ENCODE measurements at regions not wholly inside any gene's neighbourhood (a gene's known extent, or its start where the extent isn't known, plus 50 kb on each side); places are given as distances from the start of the nearest gene placed in this dataset.

DNA sequence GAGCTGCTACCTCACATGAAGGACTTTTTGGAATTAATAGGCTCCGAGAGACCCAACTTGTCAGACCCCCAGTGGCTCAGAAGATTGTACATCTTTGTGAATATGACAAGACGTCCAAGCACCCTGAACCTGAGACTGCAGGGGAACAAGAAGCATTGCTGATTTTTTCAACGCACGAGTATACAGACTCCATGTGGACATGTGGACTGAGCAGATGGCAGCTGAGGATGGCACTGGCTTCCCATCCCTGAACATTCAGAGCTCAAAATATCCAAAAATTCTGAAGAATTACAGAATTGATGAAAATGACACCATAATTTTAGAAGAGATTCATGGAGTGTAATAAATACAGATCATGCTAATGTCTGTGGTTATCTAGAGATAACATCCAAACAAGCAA, 254.1 kb downstream of the MZT1 start:
- no peaks in the 10 kb centered on the region for H3K9me3 ChIP-seq (ENCODE audit: low read length)
- H3K4me2 ChIP-seq (ENCODE audit: low read length) = no peak overlapping the region
- TF ChIP-seq SMC3 (conservative IDR thresholded peaks at IDR 0.05; ENCODE audit: poor library complexity) = no peak
- H3K27ac ChIP-seq (ENCODE audit: low read length) = no peak overlapping the region
- H3K36me3 ChIP-seq (ENCODE audit: insufficient read depth, low read length) = no peaks in the 10 kb centered on the region
- no peaks in the 10 kb centered on the region for H3K27me3 ChIP-seq (ENCODE audit: insufficient read depth, low read depth, low read length)
- H3K9me2 ChIP-seq (ENCODE audit: insufficient read depth, low read length) = no peaks in the 10 kb centered on the region
- H3K9ac ChIP-seq (ENCODE audit: low read length) = no peak overlapping the region
- H4K20me1 ChIP-seq (ENCODE audit: insufficient read depth) = no peaks in the 10 kb centered on the region
- no peaks in the 10 kb centered on the region for H3F3A ChIP-seq (ENCODE audit: insufficient read depth, low read length, poor library complexity, severe bottlenecking)
- H3K79me2 ChIP-seq (replicated peaks; ENCODE audit: insufficient read depth, low read length) = no peaks in the 10 kb centered on the region
- H2AFZ ChIP-seq (ENCODE audit: low read depth, low read length) = no peak overlapping the region
- no peak overlapping the region for H3K4me3 ChIP-seq (ENCODE audit: low read length)

DNA sequence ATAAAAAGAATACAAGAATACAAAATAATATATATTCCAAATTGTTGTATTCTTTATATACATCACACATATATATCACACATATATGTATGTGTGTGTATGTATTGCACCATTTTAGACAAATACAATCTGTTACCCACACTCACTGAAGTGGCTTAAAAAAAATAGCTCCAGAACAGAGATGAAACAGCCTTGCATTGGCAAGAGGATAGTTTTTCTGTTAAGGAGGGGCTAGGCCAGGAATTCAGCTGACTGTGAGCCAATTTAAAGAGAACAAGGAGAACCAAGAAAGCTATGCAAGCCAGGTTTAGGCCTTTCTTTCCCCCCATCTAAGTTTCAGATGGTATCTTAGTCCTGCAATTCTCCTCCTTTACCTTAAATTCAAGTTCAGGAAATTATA, 257.5 kb downstream of the MZT1 start:
- H3K36me3 ChIP-seq (ENCODE audit: insufficient read depth, low read length) = no peaks in the 10 kb centered on the region
- no peak overlapping the region for H3K4me2 ChIP-seq (ENCODE audit: low read length)
- H3K4me3 ChIP-seq (ENCODE audit: low read length) = no peak overlapping the region
- H3K9me2 ChIP-seq (ENCODE audit: insufficient read depth, low read length) = no peaks in the 10 kb centered on the region
- H2AFZ ChIP-seq (ENCODE audit: low read depth, low read length) = no peak overlapping the region
- TF ChIP-seq, protein P1, sequence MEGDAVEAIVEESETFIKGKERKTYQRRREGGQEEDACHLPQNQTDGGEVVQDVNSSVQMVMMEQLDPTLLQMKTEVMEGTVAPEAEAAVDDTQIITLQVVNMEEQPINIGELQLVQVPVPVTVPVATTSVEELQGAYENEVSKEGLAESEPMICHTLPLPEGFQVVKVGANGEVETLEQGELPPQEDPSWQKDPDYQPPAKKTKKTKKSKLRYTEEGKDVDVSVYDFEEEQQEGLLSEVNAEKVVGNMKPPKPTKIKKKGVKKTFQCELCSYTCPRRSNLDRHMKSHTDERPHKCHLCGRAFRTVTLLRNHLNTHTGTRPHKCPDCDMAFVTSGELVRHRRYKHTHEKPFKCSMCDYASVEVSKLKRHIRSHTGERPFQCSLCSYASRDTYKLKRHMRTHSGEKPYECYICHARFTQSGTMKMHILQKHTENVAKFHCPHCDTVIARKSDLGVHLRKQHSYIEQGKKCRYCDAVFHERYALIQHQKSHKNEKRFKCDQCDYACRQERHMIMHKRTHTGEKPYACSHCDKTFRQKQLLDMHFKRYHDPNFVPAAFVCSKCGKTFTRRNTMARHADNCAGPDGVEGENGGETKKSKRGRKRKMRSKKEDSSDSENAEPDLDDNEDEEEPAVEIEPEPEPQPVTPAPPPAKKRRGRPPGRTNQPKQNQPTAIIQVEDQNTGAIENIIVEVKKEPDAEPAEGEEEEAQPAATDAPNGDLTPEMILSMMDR (IDR thresholded peaks at IDR 0.05; ENCODE audit: poor library complexity, severe bottlenecking) = no peak
- TF ChIP-seq SMC3 (conservative IDR thresholded peaks at IDR 0.05; ENCODE audit: poor library complexity) = no peak
- no peak for TF ChIP-seq TAF1 (IDR thresholded peaks at IDR 0.05; ENCODE audit: low read depth)
- TF ChIP-seq, protein P2, sequence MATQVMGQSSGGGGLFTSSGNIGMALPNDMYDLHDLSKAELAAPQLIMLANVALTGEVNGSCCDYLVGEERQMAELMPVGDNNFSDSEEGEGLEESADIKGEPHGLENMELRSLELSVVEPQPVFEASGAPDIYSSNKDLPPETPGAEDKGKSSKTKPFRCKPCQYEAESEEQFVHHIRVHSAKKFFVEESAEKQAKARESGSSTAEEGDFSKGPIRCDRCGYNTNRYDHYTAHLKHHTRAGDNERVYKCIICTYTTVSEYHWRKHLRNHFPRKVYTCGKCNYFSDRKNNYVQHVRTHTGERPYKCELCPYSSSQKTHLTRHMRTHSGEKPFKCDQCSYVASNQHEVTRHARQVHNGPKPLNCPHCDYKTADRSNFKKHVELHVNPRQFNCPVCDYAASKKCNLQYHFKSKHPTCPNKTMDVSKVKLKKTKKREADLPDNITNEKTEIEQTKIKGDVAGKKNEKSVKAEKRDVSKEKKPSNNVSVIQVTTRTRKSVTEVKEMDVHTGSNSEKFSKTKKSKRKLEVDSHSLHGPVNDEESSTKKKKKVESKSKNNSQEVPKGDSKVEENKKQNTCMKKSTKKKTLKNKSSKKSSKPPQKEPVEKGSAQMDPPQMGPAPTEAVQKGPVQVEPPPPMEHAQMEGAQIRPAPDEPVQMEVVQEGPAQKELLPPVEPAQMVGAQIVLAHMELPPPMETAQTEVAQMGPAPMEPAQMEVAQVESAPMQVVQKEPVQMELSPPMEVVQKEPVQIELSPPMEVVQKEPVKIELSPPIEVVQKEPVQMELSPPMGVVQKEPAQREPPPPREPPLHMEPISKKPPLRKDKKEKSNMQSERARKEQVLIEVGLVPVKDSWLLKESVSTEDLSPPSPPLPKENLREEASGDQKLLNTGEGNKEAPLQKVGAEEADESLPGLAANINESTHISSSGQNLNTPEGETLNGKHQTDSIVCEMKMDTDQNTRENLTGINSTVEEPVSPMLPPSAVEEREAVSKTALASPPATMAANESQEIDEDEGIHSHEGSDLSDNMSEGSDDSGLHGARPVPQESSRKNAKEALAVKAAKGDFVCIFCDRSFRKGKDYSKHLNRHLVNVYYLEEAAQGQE (IDR thresholded peaks at IDR 0.05; ENCODE audit: borderline replicate concordance) = no peak
- no peak for TF ChIP-seq EZH2 (IDR thresholded peaks at IDR 0.05; ENCODE audit: borderline replicate concordance, insufficient read depth, low read length, poor library complexity, severe bottlenecking)
- no peak for TF ChIP-seq MXI1 (conservative IDR thresholded peaks at IDR 0.05; ENCODE audit: poor library complexity, severe bottlenecking)
- no peak for TF ChIP-seq POLR2AphosphoS5 (IDR thresholded peaks at IDR 0.05)
- TF ChIP-seq EP300 (conservative IDR thresholded peaks at IDR 0.05; ENCODE audit: poor library complexity, severe bottlenecking) = no peak
- no peak for TF ChIP-seq RAD21 (conservative IDR thresholded peaks at IDR 0.05)
- H3F3A ChIP-seq (ENCODE audit: insufficient read depth, low read length, poor library complexity, severe bottlenecking) = no peaks in the 10 kb centered on the region
- H4K20me1 ChIP-seq (ENCODE audit: insufficient read depth) = no peaks in the 10 kb centered on the region
- no peak overlapping the region for H3K27ac ChIP-seq (ENCODE audit: low read length)
- H3K79me2 ChIP-seq (replicated peaks; ENCODE audit: insufficient read depth, low read length) = no peaks in the 10 kb centered on the region
- no peaks in the 10 kb centered on the region for H3K9me3 ChIP-seq (ENCODE audit: low read length)
- no peak overlapping the region for H3K9ac ChIP-seq (ENCODE audit: low read length)
- no peaks in the 10 kb centered on the region for H3K27me3 ChIP-seq (ENCODE audit: insufficient read depth, low read depth, low read length)

DNA sequence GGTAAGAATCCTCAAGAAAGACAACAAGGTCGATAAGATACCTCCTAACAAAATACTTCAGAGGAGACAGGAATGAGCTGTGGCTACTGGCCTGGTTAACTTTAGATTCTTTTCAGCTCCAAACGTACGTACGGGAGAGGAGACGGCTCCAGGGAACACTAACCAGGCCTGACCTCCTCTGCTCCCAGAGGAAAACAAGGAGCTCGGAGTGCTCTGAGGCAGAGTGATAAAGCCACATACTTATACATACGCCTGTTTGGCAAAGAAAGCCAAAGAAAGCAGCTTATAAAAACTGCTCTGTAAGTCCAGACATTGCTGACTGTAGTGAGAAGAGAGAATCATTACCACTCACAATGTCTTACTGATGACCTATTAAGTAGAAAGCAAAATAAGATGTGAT, 263.9 kb downstream of the MZT1 start:
- Histone ChIP-seq H3F3A (ENCODE audit: insufficient read depth, low read length, poor library complexity, severe bottlenecking) (no peaks in the 10 kb centered on the region), H4K20me1 (ENCODE audit: insufficient read depth) (no peaks in the 10 kb centered on the region), H3K9me3 (ENCODE audit: low read length) (no peaks in the 10 kb centered on the region), H3K27ac (ENCODE audit: low read length) (no peak overlapping the region), H2AFZ (ENCODE audit: low read depth, low read length) (no peak overlapping the region), H3K9ac (ENCODE audit: low read length) (no peak overlapping the region), H3K9me2 (ENCODE audit: insufficient read depth, low read length) (no peaks in the 10 kb centered on the region), H3K4me3 (ENCODE audit: low read length) (no peak overlapping the region), H3K4me2 (ENCODE audit: low read length) (no peak overlapping the region), H3K36me3 (ENCODE audit: insufficient read depth, low read length) (no peaks in the 10 kb centered on the region), H3K79me2 (replicated peaks; ENCODE audit: insufficient read depth, low read length) (no peaks in the 10 kb centered on the region), H3K27me3 (ENCODE audit: insufficient read depth, low read depth, low read length) (no peaks in the 10 kb centered on the region)
- TF ChIP-seq, protein P2 (IDR thresholded peaks at IDR 0.05; ENCODE audit: borderline replicate concordance) = no peak
- TF ChIP-seq SMC3 (conservative IDR thresholded peaks at IDR 0.05; ENCODE audit: poor library complexity) = no peak
- no peak for TF ChIP-seq EP300 (conservative IDR thresholded peaks at IDR 0.05; ENCODE audit: poor library complexity, severe bottlenecking)
- no peak for TF ChIP-seq TAF1 (IDR thresholded peaks at IDR 0.05; ENCODE audit: low read depth)
- no peak for TF ChIP-seq RAD21 (conservative IDR thresholded peaks at IDR 0.05)
- TF ChIP-seq, protein P1 (IDR thresholded peaks at IDR 0.05; ENCODE audit: poor library complexity, severe bottlenecking) = no peak
- TF ChIP-seq MXI1 (conservative IDR thresholded peaks at IDR 0.05; ENCODE audit: poor library complexity, severe bottlenecking) = no peak

All from neural cell (in vitro differentiated cells).